GM21529 (cell line): ENCODE measurements at regions not wholly inside any gene's neighbourhood (a gene's known extent, or its start where the extent isn't known, plus 50 kb on each side); places are given as distances from the start of the nearest gene placed in this dataset.
"Not testable (repeated sequence)": the region's sequence is repeated elsewhere in the genome, so short reads cannot be mapped to it uniquely, and the experiment has no call there.

Experiments used
- ATAC-seq: cut with Tn5 transposase; IDR thresholded peaks from one replicate; pipeline ENCODE4 v1.9.1; 2021; ENCODE audit not compliant: unreplicated experiment

- ATAC-seq: no peak
These were observed 151.2 kb downstream of the C12orf75 start for GRCh38 chr12:105481392-105482300.

GRCh38 chr12:105482951-105483350 is 152.5 kb downstream of the C12orf75 start:
- no peak for ATAC-seq

- no peak for ATAC-seq
These were observed 153.2 kb downstream of the C12orf75 start for GRCh38 chr12:105483691-105484090.

- no peak for ATAC-seq
These were observed 154.9 kb downstream of the C12orf75 start for GRCh38 chr12:105485321-105485910.

GRCh38 chr12:105485921-105486320 is 155.4 kb downstream of the C12orf75 start:
- ATAC-seq: no peak

- no peak for ATAC-seq
These were observed 157.5 kb downstream of the C12orf75 start for GRCh38 chr12:105487963-105488362.

GRCh38 chr12:105492591-105493545 is 162.4 kb downstream of the C12orf75 start:
- no peak for ATAC-seq

- ATAC-seq: no peak
These were observed 168.7 kb downstream of the C12orf75 start for GRCh38 chr12:105499205-105499604.

GRCh38 chr12:105500676-105501075 is 170.2 kb downstream of the C12orf75 start:
- ATAC-seq: not testable (repeated sequence)

- ATAC-seq: no peak
These were observed 172.0 kb downstream of the C12orf75 start for GRCh38 chr12:105502426-105502930.

- no peak for ATAC-seq
These were observed 173.1 kb downstream of the C12orf75 start for GRCh38 chr12:105503619-105504018.

GRCh38 chr12:105504286-105504685 is 173.8 kb downstream of the C12orf75 start:
- no peak for ATAC-seq

- no peak for ATAC-seq
These were observed 176.3 kb downstream of the C12orf75 start for GRCh38 chr12:105506678-105507310.

- no peak for ATAC-seq
These were observed 177.0 kb downstream of the C12orf75 start for GRCh38 chr12:105507311-105508038.

- no peak for ATAC-seq
These were observed 177.6 kb downstream of the C12orf75 start for GRCh38 chr12:105508096-105508495.

GRCh38 chr12:105510526-105510925 is 180.0 kb downstream of the C12orf75 start:
- no peak for ATAC-seq

GRCh38 chr12:105512861-105513260 is 182.4 kb downstream of the C12orf75 start:
- ATAC-seq: not testable (repeated sequence)

- ATAC-seq: no peak
These were observed 191.8 kb downstream of the C12orf75 start for GRCh38 chr12:105522166-105522825.
